ENCODE measurements at regions not wholly inside any gene's neighbourhood (a gene's known extent, or its start where the extent isn't known, plus 50 kb on each side); places are given as distances from the start of the nearest gene placed in this dataset.

DNA sequence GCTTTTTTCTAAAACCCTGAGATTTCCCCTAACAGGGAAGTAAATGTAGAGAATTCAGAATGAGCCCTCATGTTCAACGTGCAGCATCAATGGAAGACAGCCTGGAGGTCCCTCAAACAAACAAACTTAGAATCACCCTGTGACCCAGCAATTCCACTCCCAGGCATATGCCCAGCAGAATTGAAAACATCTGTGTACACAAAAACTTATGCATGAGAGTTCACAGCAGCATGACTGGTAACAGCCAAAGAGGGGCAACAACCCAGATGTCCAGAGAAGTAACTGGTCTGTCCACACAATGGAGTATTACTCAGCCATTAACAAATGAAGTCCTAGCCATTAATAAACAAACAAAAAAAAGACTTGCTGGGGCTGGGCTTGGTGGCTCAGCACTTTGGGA lies 252.7 kb downstream of the PARN start:
- no peaks in the 10 kb centered on the region for H3K4me1 ChIP-seq (ENCODE audit: control insufficient read depth, insufficient read depth, low read length)
- CTCF ChIA-PET = interaction anchor here (0.6 kb wide), 1 partner anchor 1823 kb away, joined by 4 read pairs; no protein-coding TSS in a partner anchor
- POLR2A ChIA-PET = interaction anchor here (0.7 to 0.8 kb wide), 2 partner anchors 10 to 109 kb away, joined by 3 to 6 read pairs; no protein-coding TSS in a partner anchor
- no peak overlapping the region for H3K4me3 ChIP-seq
- SMC1A ChIA-PET (ENCODE audit: uncharacterized antibody, unreplicated experiment) = interaction anchor here (1.0 kb wide), 1 partner anchor 76 kb away, joined by 3 read pairs; no protein-coding TSS in a partner anchor
- H3K79me2 ChIP-seq (ENCODE audit: control insufficient read depth, insufficient read depth, low read length) = no peaks in the 10 kb centered on the region
- H3K27me3 ChIP-seq (replicated peaks in 1 of 2; ENCODE audit: control insufficient read depth in 2 of 2, insufficient read depth in 2 of 2, low read length in 1 of 2) = no peaks in the 10 kb centered on the region
- no peak overlapping the region for H3K4me2 ChIP-seq (ENCODE audit: control insufficient read depth, insufficient read depth)
- RAD21 ChIA-PET (ENCODE audit: unreplicated experiment) = no interaction called here
- no peaks in the 10 kb centered on the region; the same call in 2 of the 3 replicates for H3K9me3 ChIP-seq (replicated peaks; ENCODE audit: control insufficient read depth, insufficient read depth, low read length)
- H2AFZ ChIP-seq (ENCODE audit: control insufficient read depth, low read depth, low read length) = no peak overlapping the region
- 40% methylated on average over 1 of the region's 1 CpG for whole genome bisulfite sequencing (ENCODE audit: insufficient coverage, insufficient replicate concordance, low lambda C conversion rate, missing lambda C conversion rate)
- BruUV-seq (replicated peaks) = no TSS peak
- ATAC-seq (no peak), DNase-seq (ENCODE audit: low read depth, low spot score) (no peak), FAIRE-seq (no peak)
- intact Hi-C loops (cut with micrococcal nuclease; ENCODE audit: unreplicated experiment) (no loop called here), in situ Hi-C loops (cut with MboI) (no loop called here)
- H3K36me3 ChIP-seq (ENCODE audit: control insufficient read depth in 2 of 2, insufficient read depth in 2 of 2, low read length in 1 of 2) = no peaks in the 10 kb centered on the region
- no peak overlapping the region for H3K27ac ChIP-seq (ENCODE audit: control insufficient read depth, insufficient read depth)
- TF ChIP-seq TCF7 (IDR thresholded peaks at IDR 0.05; ENCODE audit: borderline replicate concordance) (no peak), SMARCA5 (IDR thresholded peaks at IDR 0.05) (no peak), ATF7 (IDR thresholded peaks at IDR 0.05; ENCODE audit: low read depth) (no peak), RBBP5 (conservative IDR thresholded peaks at IDR 0.05) (no peak), ASH2L (IDR thresholded peaks at IDR 0.05; ENCODE audit: borderline replicate concordance, low read depth) (no peak), POLR2AphosphoS2 (IDR thresholded peaks at IDR 0.05; ENCODE audit: low read depth, low read length) (no peak), LARP7 (IDR thresholded peaks at IDR 0.05) (no peak), MEF2B (IDR thresholded peaks at IDR 0.05; ENCODE audit: partially characterized antibody, poor library complexity, severe bottlenecking) (no peak), ZNF622 (IDR thresholded peaks at IDR 0.05) (no peak), MTA2 (IDR thresholded peaks at IDR 0.05; ENCODE audit: low read depth) (no peak), NFXL1 (IDR thresholded peaks at IDR 0.05; ENCODE audit: borderline replicate concordance) (no peak), TCF3 (IDR thresholded peaks at IDR 0.05; ENCODE audit: borderline replicate concordance, insufficient read depth, low read depth, low read length) (no peak), ESRRA (IDR thresholded peaks at IDR 0.05; ENCODE audit: low read length) (no peak), PAX8 (IDR thresholded peaks at IDR 0.05) (no peak), MTA3 (IDR thresholded peaks at IDR 0.05; ENCODE audit: borderline replicate concordance, low read length) (no peak), GATAD2B (conservative IDR thresholded peaks at IDR 0.05; ENCODE audit: low read depth) (no peak)
- TF ChIP-seq, protein P1, sequence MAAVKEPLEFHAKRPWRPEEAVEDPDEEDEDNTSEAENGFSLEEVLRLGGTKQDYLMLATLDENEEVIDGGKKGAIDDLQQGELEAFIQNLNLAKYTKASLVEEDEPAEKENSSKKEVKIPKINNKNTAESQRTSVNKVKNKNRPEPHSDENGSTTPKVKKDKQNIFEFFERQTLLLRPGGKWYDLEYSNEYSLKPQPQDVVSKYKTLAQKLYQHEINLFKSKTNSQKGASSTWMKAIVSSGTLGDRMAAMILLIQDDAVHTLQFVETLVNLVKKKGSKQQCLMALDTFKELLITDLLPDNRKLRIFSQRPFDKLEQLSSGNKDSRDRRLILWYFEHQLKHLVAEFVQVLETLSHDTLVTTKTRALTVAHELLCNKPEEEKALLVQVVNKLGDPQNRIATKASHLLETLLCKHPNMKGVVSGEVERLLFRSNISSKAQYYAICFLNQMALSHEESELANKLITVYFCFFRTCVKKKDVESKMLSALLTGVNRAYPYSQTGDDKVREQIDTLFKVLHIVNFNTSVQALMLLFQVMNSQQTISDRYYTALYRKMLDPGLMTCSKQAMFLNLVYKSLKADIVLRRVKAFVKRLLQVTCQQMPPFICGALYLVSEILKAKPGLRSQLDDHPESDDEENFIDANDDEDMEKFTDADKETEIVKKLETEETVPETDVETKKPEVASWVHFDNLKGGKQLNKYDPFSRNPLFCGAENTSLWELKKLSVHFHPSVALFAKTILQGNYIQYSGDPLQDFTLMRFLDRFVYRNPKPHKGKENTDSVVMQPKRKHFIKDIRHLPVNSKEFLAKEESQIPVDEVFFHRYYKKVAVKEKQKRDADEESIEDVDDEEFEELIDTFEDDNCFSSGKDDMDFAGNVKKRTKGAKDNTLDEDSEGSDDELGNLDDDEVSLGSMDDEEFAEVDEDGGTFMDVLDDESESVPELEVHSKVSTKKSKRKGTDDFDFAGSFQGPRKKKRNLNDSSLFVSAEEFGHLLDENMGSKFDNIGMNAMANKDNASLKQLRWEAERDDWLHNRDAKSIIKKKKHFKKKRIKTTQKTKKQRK (IDR thresholded peaks at IDR 0.05; ENCODE audit: low read depth, low read length) = no peak
- TF ChIP-seq, protein P2, sequence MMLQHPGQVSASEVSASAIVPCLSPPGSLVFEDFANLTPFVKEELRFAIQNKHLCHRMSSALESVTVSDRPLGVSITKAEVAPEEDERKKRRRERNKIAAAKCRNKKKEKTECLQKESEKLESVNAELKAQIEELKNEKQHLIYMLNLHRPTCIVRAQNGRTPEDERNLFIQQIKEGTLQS (IDR thresholded peaks at IDR 0.05; ENCODE audit: borderline replicate concordance, extremely low read depth, low read depth, low read length) = no peak
- TF ChIP-seq, protein P3, sequence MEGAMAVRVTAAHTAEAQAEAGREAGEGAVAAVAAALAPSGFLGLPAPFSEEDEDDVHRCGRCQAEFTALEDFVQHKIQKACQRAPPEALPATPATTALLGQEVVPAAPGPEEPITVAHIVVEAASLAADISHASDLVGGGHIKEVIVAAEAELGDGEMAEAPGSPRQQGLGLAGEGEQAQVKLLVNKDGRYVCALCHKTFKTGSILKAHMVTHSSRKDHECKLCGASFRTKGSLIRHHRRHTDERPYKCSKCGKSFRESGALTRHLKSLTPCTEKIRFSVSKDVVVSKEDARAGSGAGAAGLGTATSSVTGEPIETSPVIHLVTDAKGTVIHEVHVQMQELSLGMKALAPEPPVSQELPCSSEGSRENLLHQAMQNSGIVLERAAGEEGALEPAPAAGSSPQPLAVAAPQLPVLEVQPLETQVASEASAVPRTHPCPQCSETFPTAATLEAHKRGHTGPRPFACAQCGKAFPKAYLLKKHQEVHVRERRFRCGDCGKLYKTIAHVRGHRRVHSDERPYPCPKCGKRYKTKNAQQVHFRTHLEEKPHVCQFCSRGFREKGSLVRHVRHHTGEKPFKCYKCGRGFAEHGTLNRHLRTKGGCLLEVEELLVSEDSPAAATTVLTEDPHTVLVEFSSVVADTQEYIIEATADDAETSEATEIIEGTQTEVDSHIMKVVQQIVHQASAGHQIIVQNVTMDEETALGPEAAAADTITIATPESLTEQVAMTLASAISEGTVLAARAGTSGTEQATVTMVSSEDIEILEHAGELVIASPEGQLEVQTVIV (IDR thresholded peaks at IDR 0.05; ENCODE audit: borderline replicate concordance, partially characterized antibody) = no peak
- no peaks in the 10 kb centered on the region for H4K20me1 ChIP-seq (ENCODE audit: control insufficient read depth, insufficient read depth)
- no peak overlapping the region for H3K9ac ChIP-seq (ENCODE audit: control insufficient read depth, insufficient read depth, low read length)
